HG02852 (cell line): ENCODE measurements at regions not wholly inside any gene's neighbourhood (a gene's known extent, or its start where the extent isn't known, plus 50 kb on each side); places are given as distances from the start of the nearest gene placed in this dataset.
"Not testable (repeated sequence)": the region's sequence is repeated elsewhere in the genome, so short reads cannot be mapped to it uniquely, and the experiment has no call there.

Experiments used
- ATAC-seq: cut with Tn5 transposase; IDR thresholded peaks from one replicate; pipeline ENCODE4 v1.9.1; 2021; ENCODE audit warnings: mild to moderate bottlenecking, moderate library complexity; ENCODE audit not compliant: unreplicated experiment

DNA sequence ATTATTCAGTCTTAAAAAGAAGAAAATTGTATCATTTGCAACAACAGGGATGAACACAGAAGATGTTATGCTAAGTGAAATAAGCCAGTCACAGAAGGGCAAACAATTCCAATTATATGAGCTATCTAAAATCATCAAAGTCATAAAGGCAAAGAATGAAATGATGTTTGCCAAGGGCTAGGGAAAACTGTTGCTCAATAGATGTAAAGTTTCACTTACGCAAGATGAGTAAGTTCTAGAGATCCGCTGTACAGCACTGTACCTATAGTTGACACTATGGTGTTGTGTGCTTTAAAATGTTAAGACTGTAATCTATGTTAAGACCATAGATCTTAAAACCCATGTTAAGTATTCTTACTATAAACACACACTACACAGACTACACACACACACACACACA lies 904.6 kb upstream of the LRRN3 start:
- no peak for ATAC-seq

DNA sequence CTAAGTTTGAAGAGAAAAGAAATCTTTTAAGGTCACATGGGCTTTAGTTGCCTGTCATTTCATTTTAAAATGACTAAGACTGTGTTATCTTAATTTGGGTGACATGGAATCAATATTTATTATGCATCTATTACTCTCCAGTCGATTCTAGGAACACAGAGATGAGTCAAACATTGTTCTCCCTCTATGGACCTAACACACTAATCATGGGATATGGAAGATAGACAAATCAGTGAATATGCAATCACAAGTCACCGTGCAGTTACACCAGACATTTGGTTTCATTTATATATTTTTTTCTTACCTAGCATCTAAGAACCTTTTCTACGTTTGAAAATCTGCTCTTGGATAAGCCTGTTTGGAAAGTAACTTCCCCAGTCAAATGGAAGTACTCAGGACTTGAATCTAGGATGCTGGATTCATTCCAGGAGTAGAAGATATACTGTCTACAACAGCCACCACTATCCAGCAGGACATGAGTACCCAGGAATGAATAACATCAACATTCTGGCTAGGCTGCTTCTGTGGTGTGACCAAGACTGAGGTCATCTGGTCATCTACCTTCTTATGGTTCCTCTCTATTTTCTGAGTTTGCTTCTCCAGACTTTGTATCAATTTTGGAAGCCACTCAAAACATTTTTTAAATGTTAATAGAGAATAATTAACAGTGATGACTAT lies 902.9 kb upstream of the LRRN3 start:
- ATAC-seq = no peak

DNA sequence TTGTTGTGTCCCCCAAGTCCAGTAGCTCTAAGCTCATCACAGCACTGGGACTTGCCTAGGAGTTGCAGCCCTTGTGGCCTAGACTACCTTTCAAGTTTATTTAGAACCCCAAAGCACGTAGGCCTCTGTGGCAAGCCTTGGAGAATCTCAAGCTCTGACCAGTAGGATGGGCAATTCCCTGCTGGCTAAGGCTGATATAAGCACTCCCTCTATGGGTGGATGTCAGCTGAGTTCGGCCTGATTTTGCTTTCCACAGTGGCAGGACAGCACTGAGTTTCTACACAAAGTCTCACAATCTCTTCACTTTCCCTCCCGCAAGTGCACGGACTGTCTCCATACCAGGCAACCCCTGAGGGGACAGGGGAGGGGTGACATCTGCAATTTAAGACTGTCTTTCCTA lies 886.4 kb upstream of the LRRN3 start:
- no peak for ATAC-seq

DNA sequence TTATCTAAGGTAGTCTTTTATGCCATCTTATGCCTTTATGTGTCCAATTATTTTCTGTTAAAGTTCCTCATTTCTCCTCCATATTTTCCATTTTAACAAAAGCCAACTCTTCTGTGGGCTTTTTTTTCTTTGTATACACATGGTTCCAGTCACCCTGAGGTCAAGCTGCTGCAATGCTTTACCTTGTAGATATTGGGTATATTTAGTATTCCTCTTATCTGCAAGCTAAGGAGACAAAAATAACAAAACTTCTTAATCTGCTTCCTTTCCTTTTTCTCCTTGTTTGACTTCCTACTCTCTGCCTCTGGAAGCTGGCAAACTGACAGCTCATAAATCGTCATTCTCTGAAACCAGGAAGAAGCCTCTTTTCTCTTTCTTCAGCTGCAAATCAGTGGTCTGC lies 885.0 kb upstream of the LRRN3 start:
- ATAC-seq = no peak

DNA sequence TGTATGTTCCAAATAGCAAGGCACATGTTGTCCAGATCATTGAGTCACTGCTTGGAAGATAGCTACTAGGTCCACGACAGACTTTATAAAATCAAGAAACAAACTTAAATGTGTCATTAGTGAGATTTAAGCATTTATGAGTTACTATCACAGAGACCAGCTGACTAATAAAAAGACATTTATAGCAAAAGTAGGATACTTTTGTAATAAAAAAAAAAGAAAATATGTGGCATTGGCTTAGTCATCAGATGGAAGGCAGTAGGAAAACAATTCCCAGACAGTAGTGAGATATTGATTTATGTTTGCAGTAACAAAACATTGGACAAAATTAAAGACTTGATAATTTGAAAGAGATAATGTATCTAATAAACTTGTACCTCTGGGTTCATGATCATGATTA lies 881.0 kb upstream of the LRRN3 start:
- ATAC-seq = no peak

DNA sequence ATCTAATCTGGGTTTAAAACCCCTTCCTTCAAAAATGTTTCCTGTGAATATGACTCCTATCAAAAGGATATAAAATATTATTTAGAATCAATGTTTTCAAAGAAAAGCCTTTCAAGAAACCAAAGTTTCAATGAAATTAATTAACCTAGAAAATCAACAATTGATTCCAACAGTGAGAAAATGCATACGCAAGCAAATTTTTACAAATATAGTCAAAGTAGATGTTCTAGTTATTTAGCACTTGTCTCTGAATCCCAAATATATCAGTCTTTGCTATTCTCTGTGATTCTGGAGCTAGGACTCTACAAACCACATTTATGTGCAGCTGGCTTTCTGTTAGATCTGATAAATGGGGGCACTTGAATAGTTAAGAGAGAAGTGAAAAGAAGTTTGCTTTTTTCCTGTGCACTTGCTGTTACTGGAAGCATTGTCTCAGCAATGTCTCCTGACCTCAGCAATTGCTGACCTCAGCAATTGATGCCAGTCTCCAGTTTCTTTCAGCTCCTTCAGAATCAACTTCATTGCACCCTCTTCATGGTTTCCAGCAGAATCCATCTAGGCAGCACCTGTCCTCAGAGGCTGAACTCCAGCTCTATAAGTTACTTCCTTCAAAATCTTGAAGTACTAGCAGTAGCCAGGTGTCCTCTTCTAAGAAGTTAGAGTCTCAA lies 879.9 kb upstream of the LRRN3 start:
- ATAC-seq = no peak

DNA sequence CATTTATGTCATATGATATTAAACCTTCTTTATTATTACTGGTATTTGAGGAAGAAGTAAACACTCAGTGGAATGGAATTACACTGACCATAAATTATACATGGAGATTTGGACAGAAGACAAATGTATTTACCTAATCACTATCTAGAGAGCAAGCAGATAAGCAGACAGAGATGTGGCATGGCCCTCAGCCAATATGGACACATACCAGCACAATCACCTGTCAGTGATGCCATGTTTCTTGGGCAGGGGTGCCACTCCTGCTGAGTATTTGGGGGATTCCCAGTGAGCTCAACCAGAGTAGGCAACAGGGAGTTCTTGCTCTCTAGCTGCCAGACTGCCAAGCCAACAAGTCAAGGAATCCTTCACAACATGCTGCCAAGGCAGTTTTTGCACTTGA lies 866.3 kb upstream of the LRRN3 start:
- ATAC-seq = no peak

DNA sequence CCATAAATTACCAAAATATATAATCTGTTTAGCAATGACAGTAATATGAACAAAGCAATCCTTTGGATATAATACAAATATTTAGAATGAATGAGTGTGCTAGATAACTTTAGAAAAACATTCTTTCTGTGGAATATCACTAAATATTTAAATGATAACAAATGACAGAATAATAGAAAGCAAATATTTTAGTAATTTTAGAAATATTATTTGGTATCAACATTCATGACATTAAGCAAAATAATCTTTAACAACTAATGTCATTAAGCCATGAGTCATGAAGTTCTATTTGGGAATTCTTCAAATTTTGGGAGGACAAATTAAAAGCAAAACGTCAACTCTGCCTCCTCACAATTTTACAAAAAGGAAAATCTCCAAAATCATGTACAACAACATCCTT lies 844.8 kb upstream of the LRRN3 start:
- ATAC-seq = no peak

DNA sequence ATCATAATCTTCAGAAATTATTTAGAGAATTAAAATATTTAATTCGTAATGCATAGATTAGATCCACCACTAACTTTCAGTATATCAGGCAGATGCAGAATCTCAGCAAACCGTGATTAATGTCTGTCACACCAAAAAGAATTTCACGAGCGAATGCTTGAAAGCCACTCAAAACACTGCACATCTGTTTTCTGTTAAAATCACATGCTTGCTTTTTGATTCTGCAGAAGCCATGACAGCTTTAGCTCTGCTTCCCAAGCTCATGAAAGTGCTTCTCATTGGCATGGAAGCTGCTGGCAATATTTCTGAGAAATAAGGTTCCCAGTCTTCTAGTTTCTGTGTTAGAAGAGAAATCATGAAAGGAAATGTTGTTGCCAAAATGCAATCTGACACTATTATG lies 837.8 kb upstream of the LRRN3 start:
- ATAC-seq = no peak

DNA sequence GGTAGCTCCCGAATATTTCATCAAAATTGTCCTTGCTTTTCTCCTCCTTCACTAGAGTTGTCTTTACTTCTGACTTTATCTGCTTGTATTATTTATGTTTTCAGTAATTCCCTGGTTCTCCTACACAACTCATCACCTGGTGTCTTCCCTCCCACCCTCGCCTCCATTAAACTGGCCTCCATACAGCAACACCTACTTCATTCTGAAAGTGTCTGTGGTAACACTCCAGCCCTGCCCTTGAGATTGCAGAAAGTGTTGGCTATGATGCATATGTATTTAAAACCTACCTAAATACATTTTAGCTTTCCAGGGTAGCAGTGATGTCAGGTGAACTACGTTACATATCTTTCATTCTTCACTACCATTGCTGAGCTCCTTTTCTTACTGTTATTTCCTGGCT lies 833.3 kb upstream of the LRRN3 start:
- no peak for ATAC-seq

DNA sequence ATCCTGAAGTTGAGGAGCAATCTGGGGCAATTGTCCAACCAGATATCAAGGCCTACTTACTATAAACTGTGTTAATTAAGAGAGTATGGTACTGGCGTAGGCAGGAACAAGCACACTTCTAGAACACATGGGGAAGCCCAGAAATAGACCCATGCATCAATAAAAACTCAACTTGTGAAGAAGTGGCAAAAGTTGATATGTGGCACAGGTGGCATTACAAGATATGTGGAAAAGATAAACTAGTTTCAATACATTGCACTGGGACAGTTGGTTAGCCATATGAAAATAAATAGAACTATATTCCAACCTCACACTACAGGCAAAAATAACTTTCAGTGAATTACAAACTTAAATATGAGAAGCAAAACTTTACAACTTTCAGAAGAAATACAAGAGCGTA lies 828.7 kb upstream of the LRRN3 start:
- no peak for ATAC-seq

DNA sequence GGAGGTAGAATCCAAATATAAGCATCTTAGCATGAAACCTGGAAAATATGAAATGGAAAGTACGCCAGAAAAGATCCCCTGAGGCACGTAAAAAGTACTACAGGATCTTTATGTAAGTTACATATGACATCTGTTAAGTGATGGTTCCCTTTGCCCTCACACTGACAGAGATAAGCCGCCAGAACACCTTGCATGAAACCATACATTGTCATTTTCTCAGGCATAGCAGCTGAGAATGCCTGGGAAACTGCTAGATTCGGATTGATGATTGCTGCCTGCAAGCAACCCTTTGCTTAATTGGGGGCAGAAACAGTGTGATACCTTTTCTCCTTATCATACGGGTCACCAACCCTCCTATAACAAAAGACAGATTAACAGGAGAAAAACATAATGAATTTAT lies 826.6 kb upstream of the LRRN3 start:
- no peak for ATAC-seq

DNA sequence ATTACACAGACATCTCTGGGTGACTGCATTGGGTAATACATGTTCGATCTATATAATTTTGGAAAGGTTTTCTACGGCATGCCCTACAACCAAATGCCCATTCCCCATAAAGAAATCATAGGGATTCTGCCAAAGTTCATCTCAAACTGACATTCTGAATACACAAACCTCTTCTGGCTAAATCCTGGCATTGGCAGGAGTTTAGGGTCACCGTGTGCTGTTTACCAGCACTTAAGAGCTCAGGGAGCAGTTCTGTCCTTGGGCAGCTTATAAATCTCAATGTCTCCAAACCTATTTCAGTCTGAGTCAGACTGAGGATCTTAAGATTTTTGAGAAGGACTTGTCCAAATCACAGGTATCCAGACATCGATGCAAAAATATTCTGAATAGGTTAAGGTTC lies 809.6 kb upstream of the LRRN3 start:
- no peak for ATAC-seq

DNA sequence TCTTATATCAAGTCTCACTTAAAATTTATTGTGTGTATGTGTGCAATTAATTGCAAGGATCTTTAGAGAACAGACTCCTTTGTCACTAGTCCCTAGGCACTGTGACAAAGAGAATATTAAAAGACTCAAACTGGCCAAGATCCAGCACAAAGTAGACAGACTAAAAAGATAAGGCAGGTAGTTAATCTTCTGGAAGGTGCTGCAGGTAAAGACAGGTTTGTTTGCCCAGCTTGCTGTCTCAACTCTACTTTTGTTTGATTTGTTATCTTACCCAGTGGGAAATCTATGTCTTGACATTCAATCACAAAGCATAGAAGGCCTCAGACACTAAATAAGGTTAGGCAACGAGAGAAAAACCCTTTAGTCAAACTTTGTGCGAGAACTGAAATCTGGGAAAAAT lies 807.9 kb upstream of the LRRN3 start:
- ATAC-seq = no peak

DNA sequence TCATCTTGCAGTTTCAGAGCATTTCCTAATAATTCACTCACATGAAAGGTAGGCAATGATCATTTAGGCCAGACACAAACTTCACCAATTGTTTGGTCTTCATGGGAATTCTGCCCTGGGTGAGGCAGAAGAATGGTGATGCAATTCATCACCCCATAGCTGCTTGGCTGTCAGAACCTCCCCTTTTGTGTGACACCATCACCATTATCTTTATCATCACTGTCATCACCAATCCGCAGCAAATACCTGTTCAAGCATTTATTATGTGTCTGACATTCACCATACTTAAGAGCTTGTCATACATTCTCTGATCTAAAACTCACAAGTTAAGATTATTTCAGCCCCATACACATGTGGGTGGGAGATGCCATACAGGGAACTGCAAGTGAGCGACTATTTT lies 799.5 kb upstream of the LRRN3 start:
- no peak for ATAC-seq

DNA sequence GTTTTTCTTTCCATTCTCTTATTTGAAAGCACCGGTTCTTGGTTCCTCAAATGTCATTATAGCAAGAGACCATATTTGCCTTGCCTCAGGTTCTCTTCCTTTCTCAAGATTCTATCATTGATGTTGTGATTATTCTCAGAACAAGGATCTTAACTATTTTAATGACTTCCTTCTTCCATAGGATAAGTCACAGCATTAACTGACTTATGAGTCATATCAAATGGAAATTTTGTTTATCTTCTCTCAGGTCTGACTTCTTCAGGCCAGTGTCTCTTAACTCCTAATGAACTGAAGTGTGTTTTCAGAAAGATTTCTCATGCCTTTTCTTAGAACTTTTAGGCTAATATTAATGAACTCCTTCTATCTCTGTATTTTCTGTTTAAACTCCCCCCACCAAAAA lies 794.6 kb upstream of the LRRN3 start:
- no peak for ATAC-seq

DNA sequence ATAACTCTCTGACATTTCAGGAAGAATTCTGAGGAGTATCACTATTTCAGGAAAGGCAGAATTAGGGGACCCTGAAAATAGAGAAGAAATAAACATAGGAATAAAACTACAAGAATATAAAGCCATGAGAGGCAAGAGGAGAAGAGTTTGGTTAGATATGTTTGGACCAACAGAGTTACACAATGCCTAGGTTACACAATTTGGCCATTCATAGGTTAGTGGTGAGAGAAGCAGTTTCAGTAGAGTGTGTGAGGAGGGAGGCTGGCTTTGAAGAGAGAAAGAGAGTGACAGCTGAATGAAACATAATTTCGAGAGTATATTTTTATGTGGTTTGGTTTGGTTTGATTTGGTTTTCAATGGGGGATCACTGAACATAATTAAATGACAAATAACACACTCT lies 783.2 kb upstream of the LRRN3 start:
- no peak for ATAC-seq

DNA sequence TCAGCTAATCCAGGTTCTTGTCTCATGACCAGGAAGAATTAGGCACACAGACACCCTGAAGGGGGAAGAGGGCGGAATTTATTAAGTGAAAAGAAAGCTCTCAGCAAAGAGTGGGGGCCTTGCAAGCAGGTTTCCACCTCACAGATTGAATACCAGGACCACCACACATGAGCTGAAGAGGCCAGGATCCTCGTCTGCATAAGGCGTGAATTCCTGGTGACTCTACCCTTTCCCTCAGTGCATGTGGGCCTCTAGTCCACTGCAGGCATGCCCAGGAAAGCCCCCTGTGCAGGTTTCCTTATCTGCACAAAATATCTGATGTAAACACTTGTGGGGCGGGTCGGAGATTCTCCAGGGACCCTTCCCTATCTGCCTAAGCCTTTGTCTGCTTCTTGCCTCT lies 782.1 kb upstream of the LRRN3 start:
- ATAC-seq = no peak

DNA sequence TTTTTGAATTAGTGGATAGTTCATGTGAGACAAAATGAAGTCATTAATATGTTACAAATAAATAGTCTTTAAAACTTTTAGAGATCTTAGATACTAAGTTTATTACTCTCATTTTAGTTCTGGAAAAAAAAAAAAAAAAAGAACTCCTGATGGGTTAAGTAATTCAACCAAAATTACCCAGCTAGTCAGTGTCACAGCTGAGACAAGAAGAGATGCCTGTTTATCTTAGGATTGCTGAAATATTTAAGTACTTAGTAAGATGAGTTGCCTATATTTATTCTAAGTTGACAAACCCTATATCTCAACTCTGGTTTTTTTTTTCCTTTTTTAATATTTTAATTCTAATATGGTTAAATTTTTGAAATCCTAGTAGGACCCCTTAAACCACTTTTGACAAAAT lies 781.0 kb upstream of the LRRN3 start:
- ATAC-seq = no peak

DNA sequence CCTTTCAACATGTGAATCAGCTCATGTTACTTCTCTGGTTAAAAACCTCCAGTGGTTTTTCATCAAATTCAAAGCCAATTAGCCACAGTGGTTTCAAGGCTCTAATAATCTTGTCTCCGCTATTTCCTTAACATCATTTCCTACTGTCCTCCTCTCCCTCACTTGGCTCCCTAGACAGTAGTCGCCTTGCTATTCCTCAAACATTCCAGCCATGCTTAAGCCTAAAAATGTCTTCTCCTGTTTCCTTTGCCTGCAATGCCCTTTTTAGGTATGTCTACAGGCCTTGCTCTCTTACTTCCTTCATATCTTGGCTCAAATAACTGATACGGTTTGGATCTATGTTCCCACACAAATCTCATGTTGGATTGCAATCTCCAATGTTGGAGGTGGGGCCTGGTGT lies 779.4 kb upstream of the LRRN3 start:
- ATAC-seq = no peak

DNA sequence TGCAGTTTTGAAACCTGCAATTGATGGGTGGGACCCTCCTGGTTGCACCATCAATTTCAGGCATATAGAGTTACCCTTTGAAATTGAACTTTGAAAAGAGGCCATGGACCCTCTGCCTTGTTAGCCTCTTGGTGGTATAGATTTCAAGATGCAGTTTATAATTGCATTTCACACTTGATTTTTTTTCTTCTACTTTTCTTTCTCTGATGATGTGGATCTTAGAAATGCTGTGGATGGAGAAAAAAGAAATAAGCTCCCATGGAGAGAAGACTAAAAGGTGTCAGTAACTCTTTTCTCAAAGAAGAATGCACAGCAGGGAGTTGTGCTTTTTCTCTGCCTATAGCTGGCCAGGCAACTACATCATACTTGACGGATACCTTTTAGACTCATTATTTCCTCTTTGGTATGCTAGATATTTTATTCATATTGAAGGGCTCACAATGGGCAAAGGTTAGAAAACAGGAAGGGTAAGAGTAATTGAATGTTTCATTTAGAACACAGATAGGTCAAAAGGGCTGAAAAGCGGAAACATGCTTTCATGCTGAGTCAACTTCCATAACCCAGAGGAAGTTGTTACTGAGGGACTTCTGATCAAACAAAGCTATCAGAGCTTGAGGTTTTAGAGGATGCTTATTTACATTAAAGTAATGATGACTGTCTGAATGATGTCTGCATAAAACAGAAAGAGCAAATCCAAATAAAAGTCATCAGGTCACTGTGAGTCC lies 773.2 kb upstream of the LRRN3 start:
- no peak for ATAC-seq

DNA sequence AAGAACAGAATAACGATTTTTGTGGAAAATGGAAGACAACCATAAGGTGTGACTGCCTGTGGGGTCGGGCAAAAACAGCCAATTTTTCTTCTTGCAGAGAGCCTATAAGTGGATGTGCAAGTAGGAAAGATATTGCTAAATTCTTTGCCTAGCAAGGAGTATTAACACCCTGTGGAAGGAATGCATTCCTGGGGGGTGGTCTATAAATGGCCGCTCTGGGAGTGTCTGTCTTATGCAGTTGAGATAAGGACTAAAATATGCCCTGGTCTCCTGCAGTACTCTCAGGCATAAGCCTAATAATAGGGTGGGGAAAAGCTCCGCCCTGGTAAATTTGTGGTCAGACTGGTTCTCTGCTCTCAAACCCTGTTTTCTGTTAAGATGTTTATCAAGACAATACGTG lies 770.6 kb upstream of the LRRN3 start:
- not testable (repeated sequence) for ATAC-seq
